ENCODE measurements at regions not wholly inside any gene's neighbourhood (a gene's known extent, or its start where the extent isn't known, plus 50 kb on each side); places are given as distances from the start of the nearest gene placed in this dataset.

GRCh38 chr2:747762-748351, 70.7 kb upstream of the TMEM18 start:
- TF ChIP-seq REST (tag by site-specific recombination; IDR thresholded peaks at IDR 0.05) = no peak
- no peak for TF ChIP-seq ZNF26 (tag by site-specific recombination; IDR thresholded peaks at IDR 0.05)
- TF ChIP-seq ZBTB11 (tag by site-specific recombination; conservative IDR thresholded peaks at IDR 0.05; ENCODE audit: low read depth) = no peak
- TF ChIP-seq ZNF280C (tag by site-specific recombination; IDR thresholded peaks at IDR 0.05) = no peak
- TF ChIP-seq ZNF184 (tag by site-specific recombination; IDR thresholded peaks at IDR 0.05) = no peak
- no peak for TF ChIP-seq PRDM1 (tag by site-specific recombination; IDR thresholded peaks at IDR 0.05)
- no peak for TF ChIP-seq ZNF292 (tag by site-specific recombination; IDR thresholded peaks at IDR 0.05; ENCODE audit: borderline replicate concordance, low read depth)
